ENCODE measurements at regions not wholly inside any gene's neighbourhood (a gene's known extent, or its start where the extent isn't known, plus 50 kb on each side); places are given as distances from the start of the nearest gene placed in this dataset.
A peak's percentile ranks its signal among the peaks of the same experiment; 100 is the strongest.

DNA sequence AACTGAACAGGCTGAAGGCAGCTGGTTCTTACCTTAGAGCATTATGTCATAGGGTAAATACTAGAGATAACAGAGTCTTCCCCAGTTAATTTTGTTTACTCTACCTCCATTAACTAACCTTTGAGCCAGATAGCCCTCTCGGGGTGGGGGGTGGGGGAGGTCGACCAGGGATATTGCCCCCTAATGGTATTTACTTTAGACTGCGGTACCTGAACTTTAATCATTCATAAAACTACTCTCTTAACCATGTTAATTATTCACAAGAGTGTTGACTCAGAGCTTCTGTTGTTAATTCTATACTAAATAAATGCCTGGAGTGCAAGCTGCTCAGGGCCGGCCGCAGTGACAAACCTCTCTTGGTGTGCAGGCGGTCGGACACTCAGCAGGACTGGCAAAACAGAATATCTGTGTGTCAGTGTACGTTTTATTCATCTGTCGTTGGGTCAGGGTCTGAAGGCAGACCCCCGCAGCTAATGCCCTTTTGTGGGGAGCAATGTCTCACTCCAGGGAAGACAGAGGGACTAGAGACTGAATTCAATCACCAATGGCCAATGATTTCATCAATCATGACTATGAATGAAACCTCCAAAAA is 152.4 kb upstream of the COL21A1 start (continued):
- TF ChIP-seq, protein P1, sequence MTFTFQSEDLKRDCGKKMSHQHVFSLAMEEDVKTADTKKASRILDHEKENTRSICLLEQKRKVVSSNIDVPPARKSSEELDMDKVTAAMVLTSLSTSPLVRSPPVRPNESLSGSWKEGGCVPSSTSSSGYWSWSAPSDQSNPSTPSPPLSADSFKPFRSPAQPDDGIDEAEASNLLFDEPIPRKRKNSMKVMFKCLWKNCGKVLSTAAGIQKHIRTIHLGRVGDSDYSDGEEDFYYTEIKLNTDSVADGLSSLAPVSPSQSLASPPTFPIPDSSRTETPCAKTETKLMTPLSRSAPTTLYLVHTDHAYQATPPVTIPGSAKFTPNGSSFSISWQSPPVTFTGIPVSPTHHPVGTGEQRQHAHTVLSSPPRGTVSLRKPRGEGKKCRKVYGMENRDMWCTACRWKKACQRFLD (CRISPR knock-in tag; IDR thresholded peaks at IDR 0.05; ENCODE audit: borderline replicate concordance), result no peak
- TF ChIP-seq ZNF317 (CRISPR knock-in tag; IDR thresholded peaks at IDR 0.05), result peak; percentile 93
- no peak for TF ChIP-seq JUNB (CRISPR knock-in tag; IDR thresholded peaks at IDR 0.05; ENCODE audit: borderline replicate concordance)
- peak; percentile 79 for TF ChIP-seq MEF2D (CRISPR knock-in tag; IDR thresholded peaks at IDR 0.05)
- peak; percentile 93 for TF ChIP-seq ZNF605 (CRISPR knock-in tag; IDR thresholded peaks at IDR 0.05)
- TF ChIP-seq, protein P2, sequence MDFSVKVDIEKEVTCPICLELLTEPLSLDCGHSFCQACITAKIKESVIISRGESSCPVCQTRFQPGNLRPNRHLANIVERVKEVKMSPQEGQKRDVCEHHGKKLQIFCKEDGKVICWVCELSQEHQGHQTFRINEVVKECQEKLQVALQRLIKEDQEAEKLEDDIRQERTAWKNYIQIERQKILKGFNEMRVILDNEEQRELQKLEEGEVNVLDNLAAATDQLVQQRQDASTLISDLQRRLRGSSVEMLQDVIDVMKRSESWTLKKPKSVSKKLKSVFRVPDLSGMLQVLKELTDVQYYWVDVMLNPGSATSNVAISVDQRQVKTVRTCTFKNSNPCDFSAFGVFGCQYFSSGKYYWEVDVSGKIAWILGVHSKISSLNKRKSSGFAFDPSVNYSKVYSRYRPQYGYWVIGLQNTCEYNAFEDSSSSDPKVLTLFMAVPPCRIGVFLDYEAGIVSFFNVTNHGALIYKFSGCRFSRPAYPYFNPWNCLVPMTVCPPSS (IDR thresholded peaks at IDR 0.05), result no peak
- TF ChIP-seq TCF12 (IDR thresholded peaks at IDR 0.05), result no peak
- peak; percentile 81; the same call in 1 of the 2 replicates for TF ChIP-seq TCF12 (CRISPR knock-in tag; IDR thresholded peaks at IDR 0.05)
- 0 out of 2 replicates have a peak, but pooled peaks have one; percentile 52 for TF ChIP-seq ZFX (CRISPR knock-in tag; IDR thresholded peaks at IDR 0.05; ENCODE audit: low read depth)
- peak; percentile 49 for TF ChIP-seq KAT8 (CRISPR knock-in tag; IDR thresholded peaks at IDR 0.05)
- 0 out of 2 replicates have a peak, but pooled peaks have one; percentile 49 for TF ChIP-seq ESRRA (CRISPR knock-in tag; IDR thresholded peaks at IDR 0.05; ENCODE audit: low read depth)
- TF ChIP-seq ONECUT2 (CRISPR knock-in tag; IDR thresholded peaks at IDR 0.05), result peak; percentile 57; the same call in 1 of the 2 replicates
- peak; percentile 56; the same call in 1 of the 2 replicates for TF ChIP-seq BRCA1 (CRISPR knock-in tag; IDR thresholded peaks at IDR 0.05)
- TF ChIP-seq ZNF329 (CRISPR knock-in tag; IDR thresholded peaks at IDR 0.05; ENCODE audit: low read depth), result 0 out of 2 replicates have a peak, but pooled peaks have one; percentile 56
- TF ChIP-seq ZNF3 (CRISPR knock-in tag; IDR thresholded peaks at IDR 0.05), result peak; percentile 38; the same call in 1 of the 2 replicates
- no peak for TF ChIP-seq ZNF263 (CRISPR knock-in tag; IDR thresholded peaks at IDR 0.05)
- no peak for TF ChIP-seq ZNF678 (CRISPR knock-in tag; IDR thresholded peaks at IDR 0.05)
- TF ChIP-seq, protein P3, sequence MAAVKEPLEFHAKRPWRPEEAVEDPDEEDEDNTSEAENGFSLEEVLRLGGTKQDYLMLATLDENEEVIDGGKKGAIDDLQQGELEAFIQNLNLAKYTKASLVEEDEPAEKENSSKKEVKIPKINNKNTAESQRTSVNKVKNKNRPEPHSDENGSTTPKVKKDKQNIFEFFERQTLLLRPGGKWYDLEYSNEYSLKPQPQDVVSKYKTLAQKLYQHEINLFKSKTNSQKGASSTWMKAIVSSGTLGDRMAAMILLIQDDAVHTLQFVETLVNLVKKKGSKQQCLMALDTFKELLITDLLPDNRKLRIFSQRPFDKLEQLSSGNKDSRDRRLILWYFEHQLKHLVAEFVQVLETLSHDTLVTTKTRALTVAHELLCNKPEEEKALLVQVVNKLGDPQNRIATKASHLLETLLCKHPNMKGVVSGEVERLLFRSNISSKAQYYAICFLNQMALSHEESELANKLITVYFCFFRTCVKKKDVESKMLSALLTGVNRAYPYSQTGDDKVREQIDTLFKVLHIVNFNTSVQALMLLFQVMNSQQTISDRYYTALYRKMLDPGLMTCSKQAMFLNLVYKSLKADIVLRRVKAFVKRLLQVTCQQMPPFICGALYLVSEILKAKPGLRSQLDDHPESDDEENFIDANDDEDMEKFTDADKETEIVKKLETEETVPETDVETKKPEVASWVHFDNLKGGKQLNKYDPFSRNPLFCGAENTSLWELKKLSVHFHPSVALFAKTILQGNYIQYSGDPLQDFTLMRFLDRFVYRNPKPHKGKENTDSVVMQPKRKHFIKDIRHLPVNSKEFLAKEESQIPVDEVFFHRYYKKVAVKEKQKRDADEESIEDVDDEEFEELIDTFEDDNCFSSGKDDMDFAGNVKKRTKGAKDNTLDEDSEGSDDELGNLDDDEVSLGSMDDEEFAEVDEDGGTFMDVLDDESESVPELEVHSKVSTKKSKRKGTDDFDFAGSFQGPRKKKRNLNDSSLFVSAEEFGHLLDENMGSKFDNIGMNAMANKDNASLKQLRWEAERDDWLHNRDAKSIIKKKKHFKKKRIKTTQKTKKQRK (IDR thresholded peaks at IDR 0.05; ENCODE audit: low read length), result no peak
- no peak for TF ChIP-seq ZNF619 (CRISPR knock-in tag; IDR thresholded peaks at IDR 0.05)
- TF ChIP-seq, protein P4, sequence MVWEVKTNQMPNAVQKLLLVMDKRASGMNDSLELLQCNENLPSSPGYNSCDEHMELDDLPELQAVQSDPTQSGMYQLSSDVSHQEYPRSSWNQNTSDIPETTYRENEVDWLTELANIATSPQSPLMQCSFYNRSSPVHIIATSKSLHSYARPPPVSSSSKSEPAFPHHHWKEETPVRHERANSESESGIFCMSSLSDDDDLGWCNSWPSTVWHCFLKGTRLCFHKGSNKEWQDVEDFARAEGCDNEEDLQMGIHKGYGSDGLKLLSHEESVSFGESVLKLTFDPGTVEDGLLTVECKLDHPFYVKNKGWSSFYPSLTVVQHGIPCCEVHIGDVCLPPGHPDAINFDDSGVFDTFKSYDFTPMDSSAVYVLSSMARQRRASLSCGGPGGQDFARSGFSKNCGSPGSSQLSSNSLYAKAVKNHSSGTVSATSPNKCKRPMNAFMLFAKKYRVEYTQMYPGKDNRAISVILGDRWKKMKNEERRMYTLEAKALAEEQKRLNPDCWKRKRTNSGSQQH (CRISPR knock-in tag; IDR thresholded peaks at IDR 0.05; ENCODE audit: low read depth), result no peak
- TF ChIP-seq, protein P5, sequence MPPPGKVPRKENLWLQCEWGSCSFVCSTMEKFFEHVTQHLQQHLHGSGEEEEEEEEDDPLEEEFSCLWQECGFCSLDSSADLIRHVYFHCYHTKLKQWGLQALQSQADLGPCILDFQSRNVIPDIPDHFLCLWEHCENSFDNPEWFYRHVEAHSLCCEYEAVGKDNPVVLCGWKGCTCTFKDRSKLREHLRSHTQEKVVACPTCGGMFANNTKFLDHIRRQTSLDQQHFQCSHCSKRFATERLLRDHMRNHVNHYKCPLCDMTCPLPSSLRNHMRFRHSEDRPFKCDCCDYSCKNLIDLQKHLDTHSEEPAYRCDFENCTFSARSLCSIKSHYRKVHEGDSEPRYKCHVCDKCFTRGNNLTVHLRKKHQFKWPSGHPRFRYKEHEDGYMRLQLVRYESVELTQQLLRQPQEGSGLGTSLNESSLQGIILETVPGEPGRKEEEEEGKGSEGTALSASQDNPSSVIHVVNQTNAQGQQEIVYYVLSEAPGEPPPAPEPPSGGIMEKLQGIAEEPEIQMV (CRISPR knock-in tag; IDR thresholded peaks at IDR 0.05; ENCODE audit: low read depth), result no peak
- TF ChIP-seq HMG20A (CRISPR knock-in tag; IDR thresholded peaks at IDR 0.05; ENCODE audit: borderline replicate concordance), result peak; percentile 80
- peak; percentile 91 for TF ChIP-seq JUN (CRISPR knock-in tag; IDR thresholded peaks at IDR 0.05)

Data from HepG2 (cell line).